ENCODE measurements at regions not wholly inside any gene's neighbourhood (a gene's known extent, or its start where the extent isn't known, plus 50 kb on each side); places are given as distances from the start of the nearest gene placed in this dataset.
"Not testable (repeated sequence)": the region's sequence is repeated elsewhere in the genome, so short reads cannot be mapped to it uniquely, and the experiment has no call there.

- H3K9me3 ChIP-seq, result no peaks in the 10 kb centered on the region
- H3K4me1 ChIP-seq, result no peaks in the 10 kb centered on the region
- H3K27me3 ChIP-seq, result no peaks in the 10 kb centered on the region
- H3K4me3 ChIP-seq, result no peak overlapping the region
- no peak for TF ChIP-seq CTCF (IDR thresholded peaks at IDR 0.05)
- DNase-seq (ENCODE audit: low spot score), result no peak
- H3K27ac ChIP-seq, result no peak overlapping the region
- no peaks in the 10 kb centered on the region for H3K36me3 ChIP-seq
Observed at GRCh38 chr3:110887176-110887575, 184.4 kb upstream of the NECTIN3 start.

GRCh38 chr3:110888625-110889375, 182.8 kb upstream of the NECTIN3 start:
- not testable (repeated sequence) for H3K27me3 ChIP-seq; DNase-seq (ENCODE audit: low spot score); H3K4me1 ChIP-seq; H3K4me3 ChIP-seq; H3K9me3 ChIP-seq; H3K36me3 ChIP-seq; H3K27ac ChIP-seq

- not testable (repeated sequence) for H3K27ac ChIP-seq; DNase-seq (ENCODE audit: low spot score); H3K4me1 ChIP-seq; H3K27me3 ChIP-seq; H3K4me3 ChIP-seq; H3K36me3 ChIP-seq; H3K9me3 ChIP-seq
Observed at GRCh38 chr3:110889376-110889699, 182.3 kb upstream of the NECTIN3 start.

- H3K27ac ChIP-seq, result no peak overlapping the region
- no peaks in the 10 kb centered on the region for H3K27me3 ChIP-seq
- no peaks in the 10 kb centered on the region for H3K9me3 ChIP-seq
- TF ChIP-seq CTCF (IDR thresholded peaks at IDR 0.05), result no peak
- no peak for DNase-seq (ENCODE audit: low spot score)
- H3K4me1 ChIP-seq, result no peaks in the 10 kb centered on the region
- H3K4me3 ChIP-seq, result no peak overlapping the region
- no peaks in the 10 kb centered on the region for H3K36me3 ChIP-seq
Observed at GRCh38 chr3:110894574-110894973, 177.0 kb upstream of the NECTIN3 start.

- no peak overlapping the region for H3K4me3 ChIP-seq
- H3K27ac ChIP-seq, result no peak overlapping the region
- H3K27me3 ChIP-seq, result no peaks in the 10 kb centered on the region
- no peaks in the 10 kb centered on the region for H3K36me3 ChIP-seq
- no peak for TF ChIP-seq CTCF (IDR thresholded peaks at IDR 0.05)
- DNase-seq (ENCODE audit: low spot score), result no peak
- H3K4me1 ChIP-seq, result no peaks in the 10 kb centered on the region
- no peaks in the 10 kb centered on the region for H3K9me3 ChIP-seq
Observed at GRCh38 chr3:110895054-110895453, 176.6 kb upstream of the NECTIN3 start.

- H3K27me3 ChIP-seq, result no peaks in the 10 kb centered on the region
- H3K9me3 ChIP-seq, result no peaks in the 10 kb centered on the region
- H3K4me1 ChIP-seq, result no peaks in the 10 kb centered on the region
- no peak overlapping the region for H3K27ac ChIP-seq
- H3K36me3 ChIP-seq, result no peaks in the 10 kb centered on the region
- TF ChIP-seq CTCF (IDR thresholded peaks at IDR 0.05), result no peak
- no peak for DNase-seq (ENCODE audit: low spot score)
- H3K4me3 ChIP-seq, result no peak overlapping the region
Observed at GRCh38 chr3:110897046-110897445, 174.6 kb upstream of the NECTIN3 start.

GRCh38 chr3:110900576-110900975, 171.0 kb upstream of the NECTIN3 start:
- no peak for TF ChIP-seq CTCF (IDR thresholded peaks at IDR 0.05)
- Histone ChIP-seq H3K27ac (no peak overlapping the region), H3K27me3 (no peaks in the 10 kb centered on the region), H3K9me3 (no peaks in the 10 kb centered on the region), H3K4me1 (no peaks in the 10 kb centered on the region), H3K4me3 (no peak overlapping the region), H3K36me3 (no peaks in the 10 kb centered on the region)
- no peak for DNase-seq (ENCODE audit: low spot score)

Measured in right atrium auricular region (tissue), 2 donors.